ENCODE measurements at regions not wholly inside any gene's neighbourhood (a gene's known extent, or its start where the extent isn't known, plus 50 kb on each side); places are given as distances from the start of the nearest gene placed in this dataset.

DNA sequence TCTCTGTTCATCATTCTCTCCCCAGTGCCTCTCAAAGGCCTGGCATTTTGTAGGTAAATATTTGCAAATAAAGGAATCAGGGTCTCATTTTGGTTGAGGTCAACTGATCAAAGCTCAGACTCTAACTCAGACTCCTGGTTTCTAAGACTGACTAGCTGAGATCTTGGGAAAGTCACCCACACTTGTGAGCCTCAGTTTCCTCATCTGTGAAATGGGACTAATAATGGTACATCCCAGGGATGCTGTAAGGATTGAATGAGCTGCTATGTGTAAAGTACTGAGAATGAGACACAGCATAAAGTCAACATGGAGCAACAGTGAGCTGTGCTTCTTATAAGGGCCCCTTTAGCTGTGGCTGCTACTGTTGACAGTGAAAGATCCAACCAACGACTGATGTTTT is 70.6 kb upstream of the XYLT1 start:
- DNase-seq (ENCODE audit: low spot score in 2 of 2) (no peak), ATAC-seq (ENCODE audit: low read depth) (no peak)
- Mint-ChIP-seq H3K27me3 (peaks cover 9% of the 10 kb centered on the region), H3K4me1 (no peaks in the 10 kb centered on the region), H3K9me3 (peaks cover 3% of the 10 kb centered on the region), H3K36me3 (peaks cover 2% of the 10 kb centered on the region), H3K4me3 (no peak overlapping the region), H3K27ac (no peak overlapping the region)

GRCh38 chr16:17538927-17539326 is 68.2 kb upstream of the XYLT1 start:
- ATAC-seq (ENCODE audit: low read depth) (no peak), DNase-seq (ENCODE audit: low spot score in 2 of 2) (no peak)
- H3K4me1 Mint-ChIP-seq, result peaks cover 2% of the 10 kb centered on the region
- H3K27ac Mint-ChIP-seq, result no peak overlapping the region
- no peak overlapping the region for H3K4me3 Mint-ChIP-seq
- H3K27me3 Mint-ChIP-seq, result peaks cover 10% of the 10 kb centered on the region
- no peaks in the 10 kb centered on the region for H3K9me3 Mint-ChIP-seq
- no peaks in the 10 kb centered on the region for H3K36me3 Mint-ChIP-seq

DNA sequence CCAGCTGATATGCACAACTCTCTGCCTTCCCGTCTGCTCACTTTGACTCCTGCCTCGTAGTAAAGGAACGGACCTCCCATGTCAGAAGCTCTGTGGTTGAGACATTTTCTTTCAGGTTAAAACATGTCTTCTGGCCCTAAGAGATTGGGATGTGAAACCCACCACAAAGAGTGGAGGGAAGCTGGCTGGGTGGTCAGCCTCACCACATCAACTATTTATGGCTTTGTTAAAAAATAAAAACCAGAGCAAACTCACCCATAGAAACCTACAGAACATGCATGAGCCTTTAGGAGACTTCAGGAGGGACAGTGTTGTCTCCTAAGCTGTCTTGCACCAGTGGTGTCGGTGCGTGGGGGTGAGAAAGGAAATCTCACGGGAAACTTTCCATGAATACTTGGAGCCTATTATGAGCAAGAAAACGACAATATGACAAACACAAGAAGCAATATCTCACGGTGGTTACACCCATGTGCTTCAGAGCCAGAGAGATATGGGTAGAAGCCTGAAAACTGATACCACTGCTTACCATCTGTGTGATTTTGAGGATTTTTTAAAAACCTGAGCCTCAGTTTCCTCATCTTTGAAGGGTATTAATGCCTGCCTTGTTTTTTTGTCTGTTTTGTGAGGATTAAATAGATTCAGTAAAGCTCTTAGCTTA is 61.7 kb upstream of the XYLT1 start:
- Mint-ChIP-seq H3K4me1 (peaks cover 31% of the 10 kb centered on the region), H3K27ac (peak overlapping the region; percentile 25), H3K9me3 (no peaks in the 10 kb centered on the region), H3K27me3 (peaks cover 6% of the 10 kb centered on the region), H3K4me3 (no peak overlapping the region), H3K36me3 (no peaks in the 10 kb centered on the region)
- no peak for DNase-seq (ENCODE audit: low spot score in 2 of 2)
- ATAC-seq (ENCODE audit: low read depth), result no peak

DNA sequence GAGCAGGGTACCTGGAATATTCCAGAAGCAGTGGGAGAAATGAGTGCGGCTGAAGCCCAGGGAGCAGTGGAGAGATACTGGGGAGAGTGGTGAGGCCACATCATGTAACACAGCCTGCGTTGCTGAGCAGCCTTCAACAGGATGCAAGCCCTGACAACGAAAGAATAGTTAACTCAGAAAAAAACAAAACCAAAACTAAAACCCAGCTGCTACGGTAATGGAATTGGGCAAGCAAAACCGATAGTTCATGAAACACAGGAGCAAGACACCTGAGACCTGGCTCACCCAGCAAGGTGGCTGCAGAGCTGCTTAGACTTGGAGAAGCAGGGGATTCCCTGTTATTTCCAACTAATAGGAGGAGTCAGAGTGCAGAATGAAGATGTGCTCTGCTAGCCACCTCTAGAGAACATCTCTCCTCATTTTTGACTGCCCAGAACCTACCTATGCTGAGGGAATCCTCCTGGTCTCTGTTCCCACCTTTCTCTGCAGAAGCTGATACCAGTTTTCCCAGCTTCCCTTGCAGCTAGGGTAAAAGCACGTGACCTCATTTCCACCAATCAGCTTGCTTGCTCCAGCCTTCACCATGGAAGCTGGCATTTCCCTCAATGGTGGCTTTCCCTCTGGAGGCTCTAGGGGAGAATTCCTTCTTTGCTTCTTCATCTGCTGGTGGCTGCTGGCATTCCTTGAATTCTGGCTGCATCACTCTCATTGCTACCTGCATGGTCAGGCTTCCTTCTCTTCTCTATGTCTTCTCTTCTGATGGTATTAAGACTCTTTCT is 59.4 kb upstream of the XYLT1 start:
- DNase-seq (ENCODE audit: low spot score in 2 of 2), result peak; percentile 11 to 45
- peaks cover 2% of the 10 kb centered on the region for H3K27me3 Mint-ChIP-seq
- H3K9me3 Mint-ChIP-seq, result no peaks in the 10 kb centered on the region
- ATAC-seq (ENCODE audit: low read depth), result peak; percentile 78
- H3K27ac Mint-ChIP-seq, result peak overlapping the region; percentile 66
- H3K4me1 Mint-ChIP-seq, result peaks cover 35% of the 10 kb centered on the region
- H3K36me3 Mint-ChIP-seq, result no peaks in the 10 kb centered on the region
- H3K4me3 Mint-ChIP-seq, result peak overlapping the region; percentile 82

- ATAC-seq (ENCODE audit: low read depth), result peak; percentile 75
- Mint-ChIP-seq H3K4me1 (peaks cover 28% of the 10 kb centered on the region), H3K9me3 (no peaks in the 10 kb centered on the region), H3K36me3 (no peaks in the 10 kb centered on the region), H3K4me3 (no peak overlapping the region), H3K27ac (no peak overlapping the region), H3K27me3 (no peaks in the 10 kb centered on the region)
- no peak for DNase-seq (ENCODE audit: low spot score in 2 of 2)
These were observed 56.5 kb upstream of the XYLT1 start for GRCh38 chr16:17526956-17527937.

GRCh38 chr16:17524656-17525055 is 53.9 kb upstream of the XYLT1 start:
- Mint-ChIP-seq H3K27ac (no peak overlapping the region), H3K36me3 (no peaks in the 10 kb centered on the region), H3K9me3 (no peaks in the 10 kb centered on the region), H3K4me3 (no peak overlapping the region), H3K4me1 (peaks cover 15% of the 10 kb centered on the region), H3K27me3 (peaks cover 2% of the 10 kb centered on the region)
- ATAC-seq (ENCODE audit: low read depth), result no peak
- no peak for DNase-seq (ENCODE audit: low spot score in 2 of 2)

GRCh38 chr16:17520561-17520960 is 49.8 kb upstream of the XYLT1 start:
- Mint-ChIP-seq H3K36me3 (no peaks in the 10 kb centered on the region), H3K9me3 (no peaks in the 10 kb centered on the region)
- no peak for DNase-seq (ENCODE audit: low spot score in 2 of 2)

More at GRCh38 chr16:17520561-17520960, 49.8 kb upstream of the XYLT1 start:
- peaks cover 3% of the 10 kb centered on the region for H3K4me1 Mint-ChIP-seq
- H3K27me3 Mint-ChIP-seq, result peaks cover 6% of the 10 kb centered on the region
- no peak overlapping the region for H3K27ac Mint-ChIP-seq
- no peak overlapping the region for H3K4me3 Mint-ChIP-seq
- ATAC-seq (ENCODE audit: low read depth), result no peak

Data from memory B cell (primary cell).